OCI-LY7 (cell line): ENCODE measurements at regions not wholly inside any gene's neighbourhood (a gene's known extent, or its start where the extent isn't known, plus 50 kb on each side); places are given as distances from the start of the nearest gene placed in this dataset.

Experiments
- CTCF ChIP-seq: fragments of 200-600 bp; sonication (generic); conservative IDR thresholded peaks from 2 replicates; pipeline ENCODE4 v1.5.1; 2014; ENCODE audit warnings: mild to moderate bottlenecking, antibody characterized with exemption, low read length, moderate library complexity, mixed read lengths
- EZH2phosphoT487 ChIP-seq: fragments of 200-600 bp; sonication (generic); IDR thresholded peaks from 2 replicates; pipeline ENCODE4 v1.6.1; 2018; ENCODE audit warnings: low read depth, borderline replicate concordance, mild to moderate bottlenecking, mixed run types, antibody characterized with exemption, low read length, moderate library complexity, mixed read lengths

- TF ChIP-seq CTCF (no peak), EZH2phosphoT487 (no peak)
Observed at GRCh38 chr4:141455651-141456050, 180.7 kb upstream of the IL15 start.
